HepG2 (cell line): ENCODE measurements at regions not wholly inside any gene's neighbourhood (a gene's known extent, or its start where the extent isn't known, plus 50 kb on each side); places are given as distances from the start of the nearest gene placed in this dataset.

Experiments used
- ATAC-seq: fragments of 200-7000 bp; cut with Tn5 transposase; 3 replicates; pipeline ENCODE4 v1.9.1; 2020; ENCODE audit warnings: mild to moderate bottlenecking, moderate library complexity
- BruUV-seq: library from RNA; stranded (reverse); fragments of 400-500 nt; replicated peaks from 2 replicates; lab custom pipeline; 2021; lab: Mats Ljungman, UMichigan
- CTCF ChIA-PET: fragments of 300-600 bp; formaldehyde crosslinking; extraction: SDS; loops from one replicate; lab custom pipeline; 2021; ENCODE audit warnings: low total read pairs, inconsistent platforms, low intra/inter-chr PET ratio; lab: Yijun Ruan, JAX
- POLR2A ChIA-PET: fragments of 350-600 bp; sonication (Branson Sonifier 250); formaldehyde crosslinking; loops from one replicate; lab custom pipeline; 2020; ENCODE audit warnings: antibody characterized with exemption, inconsistent platforms; lab: Yijun Ruan, JAX
- DNase-seq: peaks from one replicate; pipeline ENCODE4 v3.0.0-alpha.2; 2015; ENCODE audit warnings: low spot score
- FAIRE-seq: peaks from 3 replicates; lab custom pipeline; 2011; peaks lifted over from hg19 to GRCh38; lab: Jason Lieb, UNC
- H2AFZ ChIP-seq: one replicate; pipeline ENCODE4 v1.6.1; 2011; ENCODE audit warnings: low read length, inconsistent platforms
- H3K27ac ChIP-seq: fragments of 300-600 bp; 3 replicates; pipeline ENCODE4 v1.8.0; 2011; ENCODE audit warnings: mixed run types, mild to moderate bottlenecking, mixed read lengths, low read length, inconsistent platforms; ENCODE audit not compliant: insufficient read depth; ENCODE audit errors: extremely low read length
- H3K27me3 ChIP-seq, 2 experiments: fragments of 200-600 bp in 1 of 2; 2 replicates in 1 of 2; 3 replicates in 1 of 2; pipeline versions ENCODE4 v1.6.0 to v1.8.0; 2011; ENCODE audit warnings: low read length in 2 of 2, mild to moderate bottlenecking in 2 of 2, moderate library complexity in 2 of 2, inconsistent platforms in 1 of 2; ENCODE audit not compliant: insufficient read depth in 2 of 2, control insufficient read depth in 1 of 2
- H3K36me3 ChIP-seq, 2 experiments: fragments of 200-600 bp in 1 of 2; replicated peaks in 1 of 2; 2 replicates in 1 of 2; 3 replicates in 1 of 2; pipeline versions ENCODE4 v1.5.1 to v1.8.0; 2011; ENCODE audit warnings: low read length in 2 of 2, inconsistent platforms in 1 of 2; ENCODE audit not compliant: insufficient read depth in 2 of 2, control insufficient read depth in 1 of 2
- H3K4me1 ChIP-seq: 2 replicates; pipeline ENCODE4 v1.5.1; 2012; ENCODE audit warnings: low read length, inconsistent platforms; ENCODE audit not compliant: insufficient read depth
- H3K4me2 ChIP-seq: 2 replicates; pipeline ENCODE4 v1.6.0; 2011; ENCODE audit warnings: low read depth, low read length, inconsistent platforms
- H3K4me3 ChIP-seq, 3 experiments: fragments of 200-600 bp in 1 of 3; sonication (generic), shearing (Covaris generic) in 1 of 3; replicated peaks in 1 of 3; 2 replicates each; pipeline ENCODE4 v1.5.1; 2011 to 2016; ENCODE audit warnings: low read length in 3 of 3, inconsistent platforms in 2 of 3, low read depth in 2 of 3, mild to moderate bottlenecking in 2 of 3, control low read depth in 1 of 3, mixed read lengths in 1 of 3; ENCODE audit not compliant: insufficient read depth in 1 of 3
- H3K79me2 ChIP-seq: one replicate; pipeline ENCODE4 v1.6.1; 2011; ENCODE audit warnings: low read length, inconsistent platforms; ENCODE audit not compliant: insufficient read depth
- H3K9ac ChIP-seq: 2 replicates; pipeline ENCODE4 v1.6.0; 2011; ENCODE audit warnings: mild to moderate bottlenecking, low read depth, low read length, inconsistent platforms; ENCODE audit not compliant: insufficient read depth
- H3K9me3 ChIP-seq: 2 replicates; pipeline ENCODE4 v1.5.1; 2012; ENCODE audit warnings: mild to moderate bottlenecking, low read length
- H4K20me1 ChIP-seq: 2 replicates; pipeline ENCODE4 v1.6.0; 2011; ENCODE audit warnings: inconsistent platforms, mild to moderate bottlenecking, low read length, moderate library complexity; ENCODE audit not compliant: insufficient read depth
- ATF7-NPFF ChIP-seq: sonication (generic); formaldehyde crosslinking; IDR thresholded peaks from 2 replicates; pipeline ENCODE4 v1.8.1; 2023; ENCODE audit warnings: mild to moderate bottlenecking, low read depth, missing genetic modification reagents, moderate library complexity
- GPN1 ChIP-seq: sonication (generic); formaldehyde crosslinking; IDR thresholded peaks from 2 replicates; pipeline ENCODE4 v1.5.1; 2020; ENCODE audit warnings: missing genetic modification reagents, borderline replicate concordance
- MIER2 ChIP-seq: IDR thresholded peaks from 2 replicates; pipeline ENCODE4 v1.6.1; 2016; ENCODE audit warnings: missing biosample characterization, missing genetic modification reagents
- RFX5 ChIP-seq: IDR thresholded peaks from 2 replicates; pipeline ENCODE4 v1.6.1; 2011; ENCODE audit warnings: low read depth, low read length, improper control_type of control experiment
- RORA ChIP-seq: sonication (generic); formaldehyde crosslinking; IDR thresholded peaks from 2 replicates; pipeline ENCODE4 v1.5.0; 2020; ENCODE audit warnings: mild to moderate bottlenecking, missing genetic modification reagents, moderate library complexity
- ZBTB42 ChIP-seq: sonication (generic); formaldehyde crosslinking; IDR thresholded peaks from 2 replicates; pipeline ENCODE4 v1.5.0; 2020; ENCODE audit warnings: mild to moderate bottlenecking, missing genetic modification reagents
- ZNF350 ChIP-seq: sonication (generic); formaldehyde crosslinking; IDR thresholded peaks from 2 replicates; pipeline ENCODE4 v1.4.0; 2020; ENCODE audit warnings: mild to moderate bottlenecking, low read depth, missing genetic modification reagents, borderline replicate concordance
- ZNF382 ChIP-seq: sonication (generic); formaldehyde crosslinking; IDR thresholded peaks from 2 replicates; pipeline ENCODE4 v1.5.0; 2020; ENCODE audit warnings: missing genetic modification reagents, mild to moderate bottlenecking, borderline replicate concordance
- ZSCAN22 ChIP-seq: sonication (generic); formaldehyde crosslinking; IDR thresholded peaks from 2 replicates; pipeline ENCODE4 v1.4.0; 2020; ENCODE audit warnings: mild to moderate bottlenecking, missing genetic modification reagents
- WGBS: methylation state at CpG from one replicate; pipeline ENCODE4 v1.1.6; 2017; ENCODE audit warnings: low lambda C conversion rate; 5-methylcytosine and 5-hydroxymethylcytosine counted together
- in situ Hi-C: cut with HindIII; loops from 2 replicates; pipeline ENCODE4 v1.10.0; 2017; ENCODE audit warnings: low pct_unique_long_range_greater_than_20kb; ENCODE audit not compliant: extremely low pct_ligation_motif_present
- intact Hi-C: fragments of 100-400 bp; cut with micrococcal nuclease; formaldehyde crosslinking; loops from one replicate; pipeline ENCODE4 v1.10.0; 2022; ENCODE audit not compliant: unreplicated experiment
- TF ChIP-seq, protein P1 (sequence below): sonication (generic); formaldehyde crosslinking; IDR thresholded peaks from 2 replicates; pipeline ENCODE4 v1.4.0; 2020; ENCODE audit warnings: missing genetic modification reagents, borderline replicate concordance
- TF ChIP-seq, protein P2 (sequence below): sonication (generic); formaldehyde crosslinking; IDR thresholded peaks from 2 replicates; pipeline ENCODE4 v1.5.0; 2020; ENCODE audit warnings: missing genetic modification reagents, mild to moderate bottlenecking, borderline replicate concordance

DNA sequence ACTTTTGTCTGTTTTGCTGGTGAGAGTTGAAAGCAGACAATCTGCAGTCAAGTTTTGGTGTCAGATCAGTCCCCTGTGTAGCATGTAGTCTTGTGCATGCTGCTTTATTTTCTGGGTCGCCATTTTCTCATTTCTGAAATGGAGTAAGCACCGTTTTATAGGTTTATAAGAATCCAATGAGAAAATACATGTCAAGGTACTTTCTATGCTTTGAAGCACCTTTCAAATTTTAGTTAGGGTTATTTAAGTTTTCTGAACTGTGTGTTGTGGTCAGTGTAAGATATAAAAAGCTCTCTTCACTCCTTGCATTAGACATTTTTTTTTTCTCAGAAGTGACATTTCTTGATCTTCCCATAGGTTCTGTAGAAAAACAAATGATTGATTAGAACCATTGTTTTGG, 283.2 kb downstream of the ETS1 start:
- intact Hi-C loops (no loop called here), in situ Hi-C loops (no loop called here)
- no peak overlapping the region for H3K27ac ChIP-seq
- no peak overlapping the region for H3K9ac ChIP-seq
- ChIA-PET CTCF (no interaction called here), POLR2A (no interaction called here)
- H2AFZ ChIP-seq, result no peak overlapping the region
- H4K20me1 ChIP-seq, result no peaks in the 10 kb centered on the region
- H3K36me3 ChIP-seq, result no peaks in the 10 kb centered on the region
- no peak for FAIRE-seq
- DNase-seq, result no peak
- ATAC-seq, result no peak
- no peaks in the 10 kb centered on the region for H3K9me3 ChIP-seq
- H3K4me2 ChIP-seq, result no peak overlapping the region
- peaks cover 0 to 10% of the 10 kb centered on the region in 2 experiments; a peak in 1 of 5 replicates for H3K27me3 ChIP-seq
- 3% methylated on average over 2 of the region's 2 CpGs for WGBS
- no TSS peak for BruUV-seq
- no peak overlapping the region for H3K4me3 ChIP-seq
- H3K4me1 ChIP-seq, result no peaks in the 10 kb centered on the region
- TF ChIP-seq ZSCAN22 (CRISPR knock-in tag) (no peak), RORA (CRISPR knock-in tag) (no peak), ZNF382 (CRISPR knock-in tag) (no peak), GPN1 (CRISPR knock-in tag) (no peak), MIER2 (CRISPR knock-in tag) (no peak), RFX5 (no peak), ZBTB42 (no peak), ATF7-NPFF (CRISPR knock-in tag) (no peak), ZNF350 (CRISPR knock-in tag) (no peak)
- TF ChIP-seq, protein P1, sequence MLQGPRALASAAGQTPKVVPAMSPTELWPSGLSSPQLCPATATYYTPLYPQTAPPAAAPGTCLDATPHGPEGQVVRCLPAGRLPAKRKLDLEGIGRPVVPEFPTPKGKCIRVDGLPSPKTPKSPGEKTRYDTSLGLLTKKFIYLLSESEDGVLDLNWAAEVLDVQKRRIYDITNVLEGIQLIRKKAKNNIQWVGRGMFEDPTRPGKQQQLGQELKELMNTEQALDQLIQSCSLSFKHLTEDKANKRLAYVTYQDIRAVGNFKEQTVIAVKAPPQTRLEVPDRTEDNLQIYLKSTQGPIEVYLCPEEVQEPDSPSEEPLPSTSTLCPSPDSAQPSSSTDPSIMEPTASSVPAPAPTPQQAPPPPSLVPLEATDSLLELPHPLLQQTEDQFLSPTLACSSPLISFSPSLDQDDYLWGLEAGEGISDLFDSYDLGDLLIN, result no peak
- TF ChIP-seq, protein P2, sequence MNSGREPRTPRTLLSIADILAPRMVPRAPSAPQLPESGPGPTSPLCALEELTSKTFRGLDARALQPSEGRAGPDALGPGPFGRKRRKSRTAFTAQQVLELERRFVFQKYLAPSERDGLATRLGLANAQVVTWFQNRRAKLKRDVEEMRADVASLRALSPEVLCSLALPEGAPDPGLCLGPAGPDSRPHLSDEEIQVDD, result no peak
- no peaks in the 10 kb centered on the region for H3K79me2 ChIP-seq
